HepG2 (cell line): ENCODE measurements at regions not wholly inside any gene's neighbourhood (a gene's known extent, or its start where the extent isn't known, plus 50 kb on each side); places are given as distances from the start of the nearest gene placed in this dataset.

Source experiments
- ATAC-seq: fragments of 200-7000 bp; cut with Tn5 transposase; 3 replicates; pipeline ENCODE4 v1.9.1; 2020; ENCODE audit warnings: mild to moderate bottlenecking, moderate library complexity
- BruUV-seq: library from RNA; stranded (reverse); fragments of 400-500 nt; replicated peaks from 2 replicates; lab custom pipeline; 2021; lab: Mats Ljungman, UMichigan
- CTCF ChIA-PET: fragments of 300-600 bp; formaldehyde crosslinking; extraction: SDS; loops from one replicate; lab custom pipeline; 2021; ENCODE audit warnings: low total read pairs, inconsistent platforms, low intra/inter-chr PET ratio; lab: Yijun Ruan, JAX
- POLR2A ChIA-PET: fragments of 350-600 bp; sonication (Branson Sonifier 250); formaldehyde crosslinking; loops from one replicate; lab custom pipeline; 2020; ENCODE audit warnings: antibody characterized with exemption, inconsistent platforms; lab: Yijun Ruan, JAX
- DNase-seq: peaks from one replicate; pipeline ENCODE4 v3.0.0-alpha.2; 2015; ENCODE audit warnings: low spot score
- FAIRE-seq: peaks from 3 replicates; lab custom pipeline; 2011; peaks lifted over from hg19 to GRCh38; lab: Jason Lieb, UNC
- H2AFZ ChIP-seq: one replicate; pipeline ENCODE4 v1.6.1; 2011; ENCODE audit warnings: low read length, inconsistent platforms
- H3K27ac ChIP-seq: fragments of 300-600 bp; 3 replicates; pipeline ENCODE4 v1.8.0; 2011; ENCODE audit warnings: mixed run types, mild to moderate bottlenecking, mixed read lengths, low read length, inconsistent platforms; ENCODE audit not compliant: insufficient read depth; ENCODE audit errors: extremely low read length
- H3K27me3 ChIP-seq, 2 experiments: fragments of 200-600 bp in 1 of 2; 2 replicates in 1 of 2; 3 replicates in 1 of 2; pipeline versions ENCODE4 v1.6.0 to v1.8.0; 2011; ENCODE audit warnings: low read length in 2 of 2, mild to moderate bottlenecking in 2 of 2, moderate library complexity in 2 of 2, inconsistent platforms in 1 of 2; ENCODE audit not compliant: insufficient read depth in 2 of 2, control insufficient read depth in 1 of 2
- H3K36me3 ChIP-seq, 2 experiments: fragments of 200-600 bp in 1 of 2; replicated peaks in 1 of 2; 2 replicates in 1 of 2; 3 replicates in 1 of 2; pipeline versions ENCODE4 v1.5.1 to v1.8.0; 2011; ENCODE audit warnings: low read length in 2 of 2, inconsistent platforms in 1 of 2; ENCODE audit not compliant: insufficient read depth in 2 of 2, control insufficient read depth in 1 of 2
- H3K4me1 ChIP-seq: 2 replicates; pipeline ENCODE4 v1.5.1; 2012; ENCODE audit warnings: low read length, inconsistent platforms; ENCODE audit not compliant: insufficient read depth
- H3K4me2 ChIP-seq: 2 replicates; pipeline ENCODE4 v1.6.0; 2011; ENCODE audit warnings: low read depth, low read length, inconsistent platforms
- H3K4me3 ChIP-seq, 3 experiments: fragments of 200-600 bp in 1 of 3; sonication (generic), shearing (Covaris generic) in 1 of 3; replicated peaks in 1 of 3; 2 replicates each; pipeline ENCODE4 v1.5.1; 2011 to 2016; ENCODE audit warnings: low read length in 3 of 3, inconsistent platforms in 2 of 3, low read depth in 2 of 3, mild to moderate bottlenecking in 2 of 3, control low read depth in 1 of 3, mixed read lengths in 1 of 3; ENCODE audit not compliant: insufficient read depth in 1 of 3
- H3K79me2 ChIP-seq: one replicate; pipeline ENCODE4 v1.6.1; 2011; ENCODE audit warnings: low read length, inconsistent platforms; ENCODE audit not compliant: insufficient read depth
- H3K9ac ChIP-seq: 2 replicates; pipeline ENCODE4 v1.6.0; 2011; ENCODE audit warnings: mild to moderate bottlenecking, low read depth, low read length, inconsistent platforms; ENCODE audit not compliant: insufficient read depth
- H3K9me3 ChIP-seq: 2 replicates; pipeline ENCODE4 v1.5.1; 2012; ENCODE audit warnings: mild to moderate bottlenecking, low read length
- H4K20me1 ChIP-seq: 2 replicates; pipeline ENCODE4 v1.6.0; 2011; ENCODE audit warnings: inconsistent platforms, mild to moderate bottlenecking, low read length, moderate library complexity; ENCODE audit not compliant: insufficient read depth
- AGO2 ChIP-seq: fragments of 200-400 bp; formaldehyde crosslinking; optimal IDR thresholded peaks from 2 replicates; pipeline ENCODE3; 2017; ENCODE audit warnings: mild to moderate bottlenecking, low read depth, low read length, moderate library complexity
- BCL6 ChIP-seq: IDR thresholded peaks from 2 replicates; pipeline ENCODE4 v1.6.1; 2016; ENCODE audit warnings: missing genetic modification reagents, missing compliant biosample characterization
- GZF1 ChIP-seq: sonication (generic); formaldehyde crosslinking; IDR thresholded peaks from 2 replicates; pipeline ENCODE4 v1.5.1; 2020; ENCODE audit warnings: mild to moderate bottlenecking, missing genetic modification reagents
- KDM2A ChIP-seq: sonication (generic); formaldehyde crosslinking; IDR thresholded peaks from 2 replicates; pipeline ENCODE4 v1.4.0; 2020; ENCODE audit warnings: low read depth, missing genetic modification reagents, borderline replicate concordance
- MYNN ChIP-seq: sonication (generic); formaldehyde crosslinking; IDR thresholded peaks from 2 replicates; pipeline ENCODE4 v1.4.0; 2020; ENCODE audit warnings: mild to moderate bottlenecking, low read depth, missing genetic modification reagents
- SAFB2 ChIP-seq: sonication (generic); formaldehyde crosslinking; IDR thresholded peaks from 2 replicates; pipeline ENCODE4 v1.5.1; 2020; ENCODE audit warnings: missing genetic modification reagents, low read depth, mild to moderate bottlenecking, borderline replicate concordance
- SNRNP70 ChIP-seq: fragments of 200-400 bp; formaldehyde crosslinking; IDR thresholded peaks from 2 replicates; pipeline ENCODE4 v1.6.1; 2017; ENCODE audit warnings: mild to moderate bottlenecking, low read depth, low read length, moderate library complexity
- TSC22D2 ChIP-seq: sonication (generic); formaldehyde crosslinking; IDR thresholded peaks from 2 replicates; pipeline ENCODE4 v1.5.1; 2020; ENCODE audit warnings: missing genetic modification reagents, mild to moderate bottlenecking, borderline replicate concordance
- ZNF160 ChIP-seq: sonication (generic); formaldehyde crosslinking; IDR thresholded peaks from 2 replicates; pipeline ENCODE4 v1.8.0; 2022; ENCODE audit warnings: mild to moderate bottlenecking, inconsistent platforms, missing genetic modification reagents
- ZNF572 ChIP-seq: sonication (generic); formaldehyde crosslinking; IDR thresholded peaks from 2 replicates; pipeline ENCODE4 v1.5.1; 2020; ENCODE audit warnings: mild to moderate bottlenecking, missing genetic modification reagents
- WGBS: methylation state at CpG from one replicate; pipeline ENCODE4 v1.1.6; 2017; ENCODE audit warnings: low lambda C conversion rate; 5-methylcytosine and 5-hydroxymethylcytosine counted together
- in situ Hi-C: cut with HindIII; loops from 2 replicates; pipeline ENCODE4 v1.10.0; 2017; ENCODE audit warnings: low pct_unique_long_range_greater_than_20kb; ENCODE audit not compliant: extremely low pct_ligation_motif_present
- intact Hi-C: fragments of 100-400 bp; cut with micrococcal nuclease; formaldehyde crosslinking; loops from one replicate; pipeline ENCODE4 v1.10.0; 2022; ENCODE audit not compliant: unreplicated experiment
- TF ChIP-seq, protein P1 (sequence below): sonication (generic); formaldehyde crosslinking; IDR thresholded peaks from 2 replicates; pipeline ENCODE4 v1.5.0; 2020; ENCODE audit warnings: missing genetic modification reagents
- TF ChIP-seq, protein P2 (sequence below): sonication (generic); formaldehyde crosslinking; IDR thresholded peaks from 2 replicates; pipeline ENCODE4 v1.5.0; 2020; ENCODE audit warnings: missing genetic modification reagents

DNA sequence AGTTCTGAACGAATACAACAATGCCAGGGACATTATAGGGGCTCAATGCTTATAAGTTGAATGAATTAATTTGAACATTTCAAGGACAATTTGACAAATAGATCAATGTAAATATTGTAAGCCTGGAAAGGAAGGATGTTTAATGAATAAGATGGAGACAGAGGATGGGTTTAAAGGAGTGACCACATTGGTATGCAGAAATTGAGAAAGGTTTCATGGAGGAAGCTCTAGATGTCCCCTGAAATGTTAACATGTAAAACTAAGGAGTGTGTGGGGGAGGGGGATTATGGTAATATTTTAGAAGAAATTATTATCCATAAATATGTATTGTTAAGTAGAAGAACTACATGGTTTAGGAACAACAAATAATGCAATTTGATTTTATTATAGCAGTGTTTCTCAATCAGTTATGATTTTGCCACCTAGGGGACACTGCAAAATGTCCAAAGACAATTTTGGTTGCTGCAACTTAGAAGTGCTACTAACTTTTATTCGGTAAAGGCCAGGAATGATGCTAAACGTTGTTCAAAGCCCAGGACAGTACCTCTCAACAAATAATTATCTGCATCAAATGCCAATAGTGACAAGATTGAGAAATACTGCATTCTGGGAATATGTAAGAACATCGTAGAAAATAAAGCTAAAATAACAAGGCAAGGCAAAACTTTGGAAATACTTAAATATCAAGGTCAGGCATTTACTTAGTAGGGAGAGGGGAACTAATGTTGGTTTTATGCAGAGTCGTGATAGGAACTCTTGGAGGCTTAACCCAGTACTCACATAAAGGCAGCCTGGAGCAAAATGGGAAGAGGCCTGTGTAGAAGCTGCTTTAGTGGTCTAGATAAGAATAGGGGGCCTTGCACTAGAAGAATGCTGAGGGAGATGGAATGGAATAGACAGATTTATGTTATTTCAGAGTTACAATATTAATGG, 686.9 kb upstream of the CITED2 start:
- in situ Hi-C loops, result no loop called here
- Histone ChIP-seq H3K79me2 (no peaks in the 10 kb centered on the region), H3K4me2 (no peak overlapping the region), H2AFZ (no peak overlapping the region), H3K4me3 (no peak overlapping the region), H3K27ac (no peak overlapping the region), H3K9ac (no peak overlapping the region), H3K36me3 (no peaks in the 10 kb centered on the region), H4K20me1 (no peaks in the 10 kb centered on the region), H3K27me3 (no peaks in the 10 kb centered on the region), H3K9me3 (no peaks in the 10 kb centered on the region), H3K4me1 (no peaks in the 10 kb centered on the region)
- ATAC-seq (no peak), FAIRE-seq (no peak), DNase-seq (no peak)
- POLR2A ChIA-PET, result no interaction called here
- CTCF ChIA-PET, result no interaction called here
- BruUV-seq, result no TSS peak
- no peak for TF ChIP-seq SNRNP70
- TF ChIP-seq KDM2A (CRISPR knock-in tag), result no peak
- no peak for TF ChIP-seq AGO2
- TF ChIP-seq ZNF572 (CRISPR knock-in tag), result no peak
- intact Hi-C loops, result no loop called here
- under 1% methylated on average over 5 of the region's 5 CpGs for WGBS

- 93% methylated on average over 1 of the region's 1 CpG for WGBS
- no peak for ATAC-seq
- in situ Hi-C loops, result no loop called here
- no peak for FAIRE-seq
- CTCF ChIA-PET, result no interaction called here
- no peaks in the 10 kb centered on the region for H3K4me1 ChIP-seq
- POLR2A ChIA-PET, result no interaction called here
- no peak overlapping the region for H3K4me2 ChIP-seq
- H4K20me1 ChIP-seq, result no peaks in the 10 kb centered on the region
- no peaks in the 10 kb centered on the region for H3K79me2 ChIP-seq
- no peak for DNase-seq
- H3K36me3 ChIP-seq, result no peaks in the 10 kb centered on the region
- TF ChIP-seq, protein P1, sequence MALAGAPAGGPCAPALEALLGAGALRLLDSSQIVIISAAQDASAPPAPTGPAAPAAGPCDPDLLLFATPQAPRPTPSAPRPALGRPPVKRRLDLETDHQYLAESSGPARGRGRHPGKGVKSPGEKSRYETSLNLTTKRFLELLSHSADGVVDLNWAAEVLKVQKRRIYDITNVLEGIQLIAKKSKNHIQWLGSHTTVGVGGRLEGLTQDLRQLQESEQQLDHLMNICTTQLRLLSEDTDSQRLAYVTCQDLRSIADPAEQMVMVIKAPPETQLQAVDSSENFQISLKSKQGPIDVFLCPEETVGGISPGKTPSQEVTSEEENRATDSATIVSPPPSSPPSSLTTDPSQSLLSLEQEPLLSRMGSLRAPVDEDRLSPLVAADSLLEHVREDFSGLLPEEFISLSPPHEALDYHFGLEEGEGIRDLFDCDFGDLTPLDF (CRISPR knock-in tag), result no peak
- TF ChIP-seq MYNN (CRISPR knock-in tag) (no peak), ZNF160 (CRISPR knock-in tag) (no peak), SAFB2 (CRISPR knock-in tag) (no peak), TSC22D2 (no peak), GZF1 (no peak), BCL6 (CRISPR knock-in tag) (no peak)
- TF ChIP-seq, protein P2, sequence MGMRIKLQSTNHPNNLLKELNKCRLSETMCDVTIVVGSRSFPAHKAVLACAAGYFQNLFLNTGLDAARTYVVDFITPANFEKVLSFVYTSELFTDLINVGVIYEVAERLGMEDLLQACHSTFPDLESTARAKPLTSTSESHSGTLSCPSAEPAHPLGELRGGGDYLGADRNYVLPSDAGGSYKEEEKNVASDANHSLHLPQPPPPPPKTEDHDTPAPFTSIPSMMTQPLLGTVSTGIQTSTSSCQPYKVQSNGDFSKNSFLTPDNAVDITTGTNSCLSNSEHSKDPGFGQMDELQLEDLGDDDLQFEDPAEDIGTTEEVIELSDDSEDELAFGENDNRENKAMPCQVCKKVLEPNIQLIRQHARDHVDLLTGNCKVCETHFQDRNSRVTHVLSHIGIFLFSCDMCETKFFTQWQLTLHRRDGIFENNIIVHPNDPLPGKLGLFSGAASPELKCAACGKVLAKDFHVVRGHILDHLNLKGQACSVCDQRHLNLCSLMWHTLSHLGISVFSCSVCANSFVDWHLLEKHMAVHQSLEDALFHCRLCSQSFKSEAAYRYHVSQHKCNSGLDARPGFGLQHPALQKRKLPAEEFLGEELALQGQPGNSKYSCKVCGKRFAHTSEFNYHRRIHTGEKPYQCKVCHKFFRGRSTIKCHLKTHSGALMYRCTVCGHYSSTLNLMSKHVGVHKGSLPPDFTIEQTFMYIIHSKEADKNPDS (CRISPR knock-in tag), result no peak
- H2AFZ ChIP-seq, result no peak overlapping the region
- H3K9ac ChIP-seq, result no peak overlapping the region
- no peaks in the 10 kb centered on the region for H3K9me3 ChIP-seq
- no peak overlapping the region for H3K27ac ChIP-seq
- BruUV-seq, result no TSS peak
- intact Hi-C loops, result no loop called here
- H3K4me3 ChIP-seq, result no peak overlapping the region
- H3K27me3 ChIP-seq, result no peaks in the 10 kb centered on the region
Observed at GRCh38 chr6:140059947-140060346, 685.5 kb upstream of the CITED2 start.
